ENCODE measurements at regions not wholly inside any gene's neighbourhood (a gene's known extent, or its start where the extent isn't known, plus 50 kb on each side); places are given as distances from the start of the nearest gene placed in this dataset.
A peak's percentile ranks its signal among the peaks of the same experiment; 100 is the strongest.

DNA sequence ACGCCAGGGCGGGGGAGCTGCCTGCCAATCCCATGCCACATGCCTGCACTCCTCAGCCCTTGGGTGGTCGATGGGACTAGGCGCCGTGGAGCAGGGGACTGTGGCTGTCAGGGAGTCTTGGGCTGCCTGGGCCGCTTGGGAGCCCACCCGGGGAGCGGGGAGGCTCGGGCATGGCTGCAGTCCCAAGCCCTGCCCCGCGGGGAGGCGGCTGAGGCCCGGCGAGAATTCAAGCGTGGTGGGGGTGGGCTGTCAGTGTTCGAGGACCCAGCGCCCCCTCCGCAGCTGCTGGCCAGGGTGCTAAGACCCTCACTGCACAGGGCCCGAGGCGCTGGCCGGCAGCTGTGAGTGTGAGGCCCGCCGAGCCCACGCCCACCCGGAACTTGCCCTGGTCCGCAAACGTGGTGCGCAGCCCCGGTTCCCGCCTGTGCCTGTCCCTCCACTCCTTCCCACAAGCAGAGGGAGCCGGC lies 83.2 kb upstream of the DMRTA1 start:
- TF ChIP-seq, protein P1, sequence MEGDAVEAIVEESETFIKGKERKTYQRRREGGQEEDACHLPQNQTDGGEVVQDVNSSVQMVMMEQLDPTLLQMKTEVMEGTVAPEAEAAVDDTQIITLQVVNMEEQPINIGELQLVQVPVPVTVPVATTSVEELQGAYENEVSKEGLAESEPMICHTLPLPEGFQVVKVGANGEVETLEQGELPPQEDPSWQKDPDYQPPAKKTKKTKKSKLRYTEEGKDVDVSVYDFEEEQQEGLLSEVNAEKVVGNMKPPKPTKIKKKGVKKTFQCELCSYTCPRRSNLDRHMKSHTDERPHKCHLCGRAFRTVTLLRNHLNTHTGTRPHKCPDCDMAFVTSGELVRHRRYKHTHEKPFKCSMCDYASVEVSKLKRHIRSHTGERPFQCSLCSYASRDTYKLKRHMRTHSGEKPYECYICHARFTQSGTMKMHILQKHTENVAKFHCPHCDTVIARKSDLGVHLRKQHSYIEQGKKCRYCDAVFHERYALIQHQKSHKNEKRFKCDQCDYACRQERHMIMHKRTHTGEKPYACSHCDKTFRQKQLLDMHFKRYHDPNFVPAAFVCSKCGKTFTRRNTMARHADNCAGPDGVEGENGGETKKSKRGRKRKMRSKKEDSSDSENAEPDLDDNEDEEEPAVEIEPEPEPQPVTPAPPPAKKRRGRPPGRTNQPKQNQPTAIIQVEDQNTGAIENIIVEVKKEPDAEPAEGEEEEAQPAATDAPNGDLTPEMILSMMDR (conservative IDR thresholded peaks at IDR 0.05; ENCODE audit: low read depth, low read length): no peak
- DNase-seq (ENCODE audit: low read depth): no peak
- no peak overlapping the region for H3K4me3 ChIP-seq (ENCODE audit: low read depth, low read length)

DNA sequence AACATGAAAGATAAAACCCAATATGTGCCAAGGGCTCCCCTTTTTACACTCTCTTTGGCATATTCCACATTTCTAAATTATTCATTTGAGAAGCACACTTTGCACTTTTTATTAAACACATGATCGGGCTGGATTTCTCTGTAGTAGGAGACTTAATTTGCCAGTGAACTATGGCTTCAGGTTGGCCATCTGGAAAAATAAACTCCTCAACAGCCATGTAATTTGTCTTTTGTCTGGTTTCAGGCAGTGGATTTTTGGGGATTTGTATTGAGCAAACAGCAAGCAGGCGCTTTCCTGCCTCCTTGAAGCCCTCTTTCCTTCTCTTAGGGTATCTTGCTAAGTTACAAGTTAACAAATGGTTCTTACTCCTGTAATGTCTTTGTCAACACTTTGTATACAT lies 73.0 kb upstream of the DMRTA1 start:
- no peak overlapping the region for H3K4me3 ChIP-seq (ENCODE audit: low read depth, low read length)
- DNase-seq (ENCODE audit: low read depth): no peak
- TF ChIP-seq, protein P1 (conservative IDR thresholded peaks at IDR 0.05; ENCODE audit: low read depth, low read length): no peak

DNA sequence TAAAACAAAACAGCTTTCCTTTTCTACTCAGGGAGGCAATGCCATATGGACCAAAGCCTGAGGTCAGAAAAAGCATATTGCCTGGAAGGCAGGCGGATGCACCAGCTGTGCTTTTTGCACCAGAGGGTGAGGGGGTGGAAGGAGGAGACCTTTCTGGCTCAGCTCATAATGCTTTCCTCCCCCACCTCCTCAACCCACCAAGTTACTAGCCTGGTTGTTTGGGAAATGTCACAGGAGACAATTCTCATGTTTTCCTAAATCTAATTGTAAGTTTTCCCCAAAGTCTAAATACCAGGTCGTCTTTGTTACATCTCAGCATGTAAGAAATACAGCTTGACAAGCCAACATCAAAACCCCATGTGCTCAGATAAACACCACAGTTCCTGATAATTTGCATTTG lies 72.6 kb upstream of the DMRTA1 start:
- DNase-seq (ENCODE audit: low read depth): peak; percentile 7
- TF ChIP-seq, protein P1 (conservative IDR thresholded peaks at IDR 0.05; ENCODE audit: low read depth, low read length): no peak
- no peak overlapping the region for H3K4me3 ChIP-seq (ENCODE audit: low read depth, low read length)

DNA sequence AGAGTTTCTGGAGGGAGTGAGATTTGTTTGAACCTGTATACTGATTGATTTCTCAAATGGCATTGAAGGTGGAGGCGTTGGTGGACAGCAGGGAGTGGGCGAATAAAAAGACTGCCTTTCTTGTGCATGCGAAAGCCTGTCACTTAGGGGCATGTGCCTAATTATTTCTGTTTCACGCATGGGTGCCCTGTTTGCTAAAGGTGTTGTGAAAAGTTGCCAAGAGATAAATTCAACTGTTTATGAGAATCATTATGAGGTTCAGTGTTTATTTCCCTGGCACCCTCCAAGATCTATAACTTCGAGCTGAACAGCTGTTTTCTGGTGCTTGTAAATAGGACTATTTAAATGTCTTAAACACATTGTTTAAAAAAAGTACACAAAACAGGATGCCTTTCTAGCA lies 67.4 kb upstream of the DMRTA1 start:
- H3K4me3 ChIP-seq (ENCODE audit: low read depth, low read length): no peak overlapping the region
- TF ChIP-seq, protein P1 (conservative IDR thresholded peaks at IDR 0.05; ENCODE audit: low read depth, low read length): no peak
- no peak for DNase-seq (ENCODE audit: low read depth)

DNA sequence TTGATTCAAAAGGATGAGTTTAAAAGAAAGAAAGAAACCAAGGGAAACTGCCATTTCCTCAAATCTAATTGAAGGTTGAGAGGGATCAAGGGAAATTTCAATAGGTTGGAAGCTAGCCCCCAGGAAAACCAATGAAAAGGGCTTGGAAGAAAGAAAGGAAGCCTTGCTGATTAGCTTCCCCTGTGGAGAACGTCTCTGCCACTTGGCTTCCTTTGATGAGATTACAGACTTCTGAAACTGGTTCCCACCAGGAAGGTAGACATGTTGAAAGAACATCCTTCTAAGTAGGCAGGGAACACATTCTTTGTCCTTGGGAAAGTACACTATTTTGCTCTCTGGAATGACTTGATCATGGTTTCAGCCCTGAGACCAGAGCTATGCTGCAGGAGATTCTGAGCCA lies 65.5 kb upstream of the DMRTA1 start:
- TF ChIP-seq, protein P1 (conservative IDR thresholded peaks at IDR 0.05; ENCODE audit: low read depth, low read length): no peak
- no peak for DNase-seq (ENCODE audit: low read depth)
- H3K4me3 ChIP-seq (ENCODE audit: low read depth, low read length): no peak overlapping the region

DNA sequence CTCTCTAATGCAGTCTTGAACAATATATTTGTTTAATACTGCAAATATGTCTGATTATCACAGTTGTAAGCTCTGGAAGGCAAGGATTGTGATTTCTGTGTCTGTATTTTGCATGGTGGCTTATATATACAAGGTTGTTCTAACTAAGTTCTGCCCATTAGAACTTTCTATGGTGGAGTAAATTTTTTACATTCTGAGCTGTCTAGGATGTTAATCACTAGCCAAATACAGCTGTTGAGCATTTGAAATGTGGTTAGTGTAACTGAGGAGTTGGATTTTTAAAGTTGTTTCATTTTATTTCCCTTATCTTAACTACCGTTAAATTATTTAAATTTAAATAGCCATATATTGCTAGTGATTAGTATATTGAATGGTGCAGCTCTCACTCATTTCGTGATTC lies 64.3 kb upstream of the DMRTA1 start:
- no peak overlapping the region for H3K4me3 ChIP-seq (ENCODE audit: low read depth, low read length)
- TF ChIP-seq, protein P1 (conservative IDR thresholded peaks at IDR 0.05; ENCODE audit: low read depth, low read length): no peak
- DNase-seq (ENCODE audit: low read depth): no peak

DNA sequence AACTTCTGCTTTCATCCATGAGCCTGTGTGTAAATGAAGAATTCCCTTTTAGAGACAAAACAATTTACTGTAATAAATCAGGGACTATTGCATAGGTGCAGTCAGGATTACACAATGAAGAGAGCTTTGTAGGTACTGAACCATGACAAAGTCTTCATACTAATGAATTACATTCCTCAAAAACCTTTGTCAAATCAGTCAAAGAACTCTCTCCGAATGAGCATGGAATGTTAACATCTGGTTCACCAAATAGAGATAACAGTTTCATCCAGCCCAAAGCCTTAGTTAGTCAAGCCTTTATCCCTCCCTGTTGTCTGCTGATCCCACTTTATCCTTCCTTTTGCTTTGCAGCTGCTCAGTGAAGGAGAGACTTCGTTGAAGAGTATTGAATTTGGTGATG lies 62.9 kb upstream of the DMRTA1 start:
- no peak overlapping the region for H3K4me3 ChIP-seq (ENCODE audit: low read depth, low read length)
- TF ChIP-seq, protein P1 (conservative IDR thresholded peaks at IDR 0.05; ENCODE audit: low read depth, low read length): no peak

More for the DNA sequence above, 62.9 kb upstream of the DMRTA1 start:
- DNase-seq (ENCODE audit: low read depth): no peak

Data from choroid plexus epithelial cell (primary cell).